ENCODE measurements at regions not wholly inside any gene's neighbourhood (a gene's known extent, or its start where the extent isn't known, plus 50 kb on each side); places are given as distances from the start of the nearest gene placed in this dataset.

- TF ChIP-seq PAXIP1 (CRISPR knock-in tag; conservative IDR thresholded peaks at IDR 0.05) = no peak
- no peak for TF ChIP-seq KMT2A (CRISPR knock-in tag; IDR thresholded peaks at IDR 0.05)
- no peak for TF ChIP-seq ZNF101 (CRISPR knock-in tag; IDR thresholded peaks at IDR 0.05; ENCODE audit: borderline replicate concordance, low read depth)
- TF ChIP-seq ZNF18 (CRISPR knock-in tag; IDR thresholded peaks at IDR 0.05; ENCODE audit: insufficient replicate concordance) = no peak
Measured at GRCh38 chr12:130249376-130249775, 87.1 kb downstream of the FZD10 start (continued).

GRCh38 chr12:130251236-130251780 is 86.4 kb upstream of the PIWIL1 start:
- POLR2A ChIA-PET = no interaction called here
- H3K4me1 ChIP-seq (ENCODE audit: insufficient read depth, low read length) = no peaks in the 10 kb centered on the region
- H4K20me1 ChIP-seq (ENCODE audit: insufficient read depth, low read length) = no peaks in the 10 kb centered on the region
- H3K9ac ChIP-seq (ENCODE audit: insufficient read depth, low read depth, low read length) = no peak overlapping the region
- H3K9me3 ChIP-seq (ENCODE audit: low read length) = no peaks in the 10 kb centered on the region
- intact Hi-C loops (cut with micrococcal nuclease; ENCODE audit: unreplicated experiment) (no loop called here), in situ Hi-C loops (cut with HindIII; ENCODE audit: extremely low pct_ligation_motif_present, low pct_unique_long_range_greater_than_20kb) (no loop called here)
- H3K4me3 ChIP-seq (replicated peaks in 1 of 3; ENCODE audit: insufficient read depth in 1 of 3, low read depth in 2 of 3, low read length in 3 of 3) = no peak overlapping the region
- no peak overlapping the region for H2AFZ ChIP-seq (ENCODE audit: low read length)
- H3K27ac ChIP-seq (ENCODE audit: extremely low read length, insufficient read depth, low read length) = no peak overlapping the region
- CTCF ChIA-PET (ENCODE audit: low intra/inter-chr PET ratio, low total read pairs) = no interaction called here
- no TSS peak for BruUV-seq (replicated peaks)
- DNase-seq (ENCODE audit: low spot score) (no peak), FAIRE-seq (no peak), ATAC-seq (no peak)
- no peak overlapping the region for H3K4me2 ChIP-seq (ENCODE audit: low read depth, low read length)
- H3K27me3 ChIP-seq (ENCODE audit: control insufficient read depth in 1 of 2, insufficient read depth in 2 of 2, low read length in 2 of 2) = 0 out of 5 replicates have a peak, but pooled peaks cover 0 to 7% of the 10 kb centered on the region in 2 experiments
- no peaks in the 10 kb centered on the region for H3K36me3 ChIP-seq (replicated peaks in 1 of 2; ENCODE audit: control insufficient read depth in 1 of 2, insufficient read depth in 2 of 2, low read length in 2 of 2)
- H3K79me2 ChIP-seq (ENCODE audit: insufficient read depth, low read length) = no peaks in the 10 kb centered on the region
- WGBS (ENCODE audit: low lambda C conversion rate) = under 1% methylated on average over 4 of the region's 5 CpGs
- TF ChIP-seq ZNF616 (CRISPR knock-in tag; IDR thresholded peaks at IDR 0.05; ENCODE audit: low read depth) (no peak), CREB3 (CRISPR knock-in tag; IDR thresholded peaks at IDR 0.05) (no peak), IRF1 (CRISPR knock-in tag; IDR thresholded peaks at IDR 0.05; ENCODE audit: low read depth) (no peak), PPARG (CRISPR knock-in tag; conservative IDR thresholded peaks at IDR 0.05) (no peak), BCL6 (CRISPR knock-in tag; IDR thresholded peaks at IDR 0.05) (no peak), ZNF562 (CRISPR knock-in tag; IDR thresholded peaks at IDR 0.05; ENCODE audit: borderline replicate concordance) (no peak), ZNF576 (CRISPR knock-in tag; IDR thresholded peaks at IDR 0.05) (no peak), IRF9 (CRISPR knock-in tag; IDR thresholded peaks at IDR 0.05; ENCODE audit: borderline replicate concordance) (no peak), NPAS2 (CRISPR knock-in tag; IDR thresholded peaks at IDR 0.05; ENCODE audit: borderline replicate concordance) (no peak)
